Spleen (tissue), 11 donors: ENCODE measurements at regions not wholly inside any gene's neighbourhood (a gene's known extent, or its start where the extent isn't known, plus 50 kb on each side); places are given as distances from the start of the nearest gene placed in this dataset.

ENCODE experiments used
- DNase-seq: peaks from one replicate; pipeline ENCODE4 v3.0.0-alpha.2; 2020
- H3K27ac ChIP-seq, 8 donors: fragments of 200-600 bp; sonication (generic) in 7 of 8; 1 replicate in 4 of 8; 2 replicates in 4 of 8; pipeline versions ENCODE4 v1.5.0 to v1.8.0; 2016 to 2021; ENCODE audit warnings: inconsistent platforms in 4 of 8, mild to moderate bottlenecking in 4 of 8, moderate library complexity in 1 of 8
- H3K27me3 ChIP-seq, 7 donors: fragments of 200-600 bp; sonication (generic) in 6 of 7; replicated peaks in 1 of 7; 1 replicate in 4 of 7; 2 replicates in 3 of 7; pipeline versions ENCODE4 v1.5.0 to v1.8.0; 2016 to 2021; ENCODE audit warnings: inconsistent platforms in 3 of 7, mild to moderate bottlenecking in 1 of 7
- H3K36me3 ChIP-seq, 6 donors: fragments of 200-600 bp; sonication (generic) in 5 of 6; 1 replicate in 4 of 6; 2 replicates in 2 of 6; pipeline versions ENCODE4 v1.5.0 to v1.8.0; 2016 to 2021; ENCODE audit warnings: inconsistent platforms in 2 of 6
- H3K4me1 ChIP-seq, 6 donors: fragments of 200-600 bp; sonication (generic) in 5 of 6; 1 replicate in 3 of 6; 2 replicates in 3 of 6; pipeline versions ENCODE4 v1.5.0 to v1.8.0; 2016 to 2021; ENCODE audit warnings: inconsistent platforms in 3 of 6
- H3K4me3 ChIP-seq, 8 donors: fragments of 200-600 bp; sonication (generic) in 7 of 8; 1 replicate in 4 of 8; 2 replicates in 4 of 8; pipeline versions ENCODE4 v1.5.0 to v1.8.0; 2016 to 2021; ENCODE audit warnings: inconsistent platforms in 4 of 8, mild to moderate bottlenecking in 4 of 8, moderate library complexity in 2 of 8
- H3K9me3 ChIP-seq, 8 donors: fragments of 200-600 bp; sonication (generic) in 7 of 8; 1 replicate in 4 of 8; 2 replicates in 4 of 8; pipeline versions ENCODE4 v1.5.0 to v1.8.0; 2016 to 2021; ENCODE audit warnings: inconsistent platforms in 4 of 8
- POLR2A ChIP-seq, 3 donors: fragments of 450-650 bp; IDR thresholded peaks; one replicate each; pipeline ENCODE4 v1.5.1; 2017; ENCODE audit warnings: antibody characterized with exemption in 3 of 3, mild to moderate bottlenecking in 1 of 3
- POLR2AphosphoS5 ChIP-seq, 3 donors: sonication (generic); formaldehyde crosslinking; IDR thresholded peaks; one replicate each; pipeline ENCODE4 v1.5.1; 2017; ENCODE audit warnings: antibody characterized with exemption in 3 of 3
- WGBS, 5 donors: extraction: QIAGEN DNeasy Blood & Tissue Kit in 3 of 5; methylation state at CpG; one replicate each; pipeline versions ENCODE4 v1.1.5 to v1.1.7; 2013 to 2018; 5-methylcytosine and 5-hydroxymethylcytosine counted together
- intact Hi-C: fragments of 100-400 bp; cut with DNase I; formaldehyde crosslinking; loops from one replicate; pipeline ENCODE4 v1.15.0; 2023; ENCODE audit warnings: low total_unique reads
- TF ChIP-seq, protein P1 (sequence below), 11 experiments: fragments of 200-600 bp in 7 of 11; fragments of 450-650 bp in 4 of 11; sonication (generic) in 4 of 11; IDR thresholded peaks in 8 of 11; conservative IDR thresholded peaks in 3 of 11; 1 replicate in 7 of 11; 2 replicates in 4 of 11; pipeline versions ENCODE4 v1.4.0 to v1.8.0; 2016 to 2021; ENCODE audit warnings: antibody characterized with exemption in 11 of 11, inconsistent platforms in 4 of 11, mild to moderate bottlenecking in 1 of 11
- donor health status: healthy with polysubstance abuse.
- donor health status: DM: no; HTN: no; CAD: no; lungs with moderate emphysema.
- donor health status: DM: no; HTN: no; CAD: no.
- donor health status: Bipolar disorder and iron deficiency.
- donor health status: healthy.
- donor health status: DM: no; HTN: no; CAD: no.
- donor health status: DM: yes; HTN: yes; CAD: no.

DNA sequence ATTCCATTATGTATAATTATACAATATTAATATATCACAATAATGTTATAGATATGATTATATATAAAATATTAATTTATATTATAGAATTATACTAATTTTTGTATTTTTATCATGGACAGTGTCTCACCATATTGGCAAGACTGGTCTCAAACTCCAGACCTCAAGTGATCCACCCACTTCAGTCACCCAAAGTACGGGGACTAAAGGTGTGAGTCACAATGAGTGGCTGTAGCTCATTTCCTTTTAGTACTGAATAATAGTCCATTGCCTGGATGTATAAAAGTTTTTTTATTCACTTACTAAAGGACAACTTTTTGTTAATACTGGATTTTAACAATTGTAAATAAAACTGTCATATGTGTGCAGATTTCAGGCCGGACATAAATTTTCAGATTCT is 417.6 kb upstream of the LINC00305 start:
- TF ChIP-seq POLR2AphosphoS5 (IDR thresholded peaks at IDR 0.05) (no peak), POLR2A (IDR thresholded peaks at IDR 0.05) (no peak)
- TF ChIP-seq, protein P1, sequence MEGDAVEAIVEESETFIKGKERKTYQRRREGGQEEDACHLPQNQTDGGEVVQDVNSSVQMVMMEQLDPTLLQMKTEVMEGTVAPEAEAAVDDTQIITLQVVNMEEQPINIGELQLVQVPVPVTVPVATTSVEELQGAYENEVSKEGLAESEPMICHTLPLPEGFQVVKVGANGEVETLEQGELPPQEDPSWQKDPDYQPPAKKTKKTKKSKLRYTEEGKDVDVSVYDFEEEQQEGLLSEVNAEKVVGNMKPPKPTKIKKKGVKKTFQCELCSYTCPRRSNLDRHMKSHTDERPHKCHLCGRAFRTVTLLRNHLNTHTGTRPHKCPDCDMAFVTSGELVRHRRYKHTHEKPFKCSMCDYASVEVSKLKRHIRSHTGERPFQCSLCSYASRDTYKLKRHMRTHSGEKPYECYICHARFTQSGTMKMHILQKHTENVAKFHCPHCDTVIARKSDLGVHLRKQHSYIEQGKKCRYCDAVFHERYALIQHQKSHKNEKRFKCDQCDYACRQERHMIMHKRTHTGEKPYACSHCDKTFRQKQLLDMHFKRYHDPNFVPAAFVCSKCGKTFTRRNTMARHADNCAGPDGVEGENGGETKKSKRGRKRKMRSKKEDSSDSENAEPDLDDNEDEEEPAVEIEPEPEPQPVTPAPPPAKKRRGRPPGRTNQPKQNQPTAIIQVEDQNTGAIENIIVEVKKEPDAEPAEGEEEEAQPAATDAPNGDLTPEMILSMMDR (IDR thresholded peaks at IDR 0.05 in 8 of 11, conservative IDR thresholded peaks at IDR 0.05 in 3 of 11) = no peak
- intact Hi-C loops = no loop called here
- Histone ChIP-seq H3K36me3 (no peaks in the 10 kb centered on the region), H3K27ac (no peak overlapping the region), H3K4me1 (no peaks in the 10 kb centered on the region), H3K27me3 (no peaks in the 10 kb centered on the region), H3K4me3 (no peak overlapping the region), H3K9me3 (peaks cover 0 to 28% (median 7%) of the 10 kb centered on the region in 8 donors)
- WGBS, 5 donors = 84 to 96% (median 90%) methylated on average over 2 of the region's 2 CpGs
- no peak for DNase-seq

GRCh38 chr18:64562651-64563050 is 413.8 kb upstream of the LINC00305 start:
- intact Hi-C loops = no loop called here
- TF ChIP-seq, protein P1 (IDR thresholded peaks at IDR 0.05 in 8 of 11, conservative IDR thresholded peaks at IDR 0.05 in 3 of 11) = no peak
- TF ChIP-seq POLR2AphosphoS5 (IDR thresholded peaks at IDR 0.05) (no peak), POLR2A (IDR thresholded peaks at IDR 0.05) (no peak)
- Histone ChIP-seq H3K27me3 (no peaks in the 10 kb centered on the region), H3K27ac (no peak overlapping the region), H3K9me3 (peaks cover 0 to 8% (median 2%) of the 10 kb centered on the region in 8 donors), H3K4me1 (no peaks in the 10 kb centered on the region), H3K36me3 (no peaks in the 10 kb centered on the region), H3K4me3 (no peak overlapping the region)
- no peak for DNase-seq

DNA sequence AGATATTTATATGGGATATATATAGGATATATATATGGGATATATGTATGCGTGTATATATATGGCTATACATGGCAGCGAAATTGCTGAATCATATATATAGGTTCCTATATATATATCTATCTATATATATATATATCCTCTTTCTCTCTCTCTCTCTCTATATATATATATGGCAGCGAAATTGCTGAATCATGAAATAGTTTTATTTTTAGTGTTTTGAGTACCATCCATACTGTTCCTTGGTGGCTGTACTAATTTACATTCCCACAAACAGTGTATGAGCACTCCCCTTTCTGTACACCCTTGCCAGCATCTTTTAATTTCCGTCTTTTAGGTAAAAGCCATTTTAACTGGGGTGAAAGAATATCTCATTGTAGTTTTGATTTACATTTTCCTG is 397.6 kb upstream of the LINC00305 start:
- H3K27ac ChIP-seq = no peak overlapping the region
- no peaks in the 10 kb centered on the region for H3K27me3 ChIP-seq
- H3K4me1 ChIP-seq = no peaks in the 10 kb centered on the region
- intact Hi-C loops = no loop called here
- H3K4me3 ChIP-seq = no peak overlapping the region
- H3K9me3 ChIP-seq = peaks cover 0 to 4% (median 0%) of the 10 kb centered on the region in 8 donors
- 71 to 99% (median 72%) methylated on average over 4 of the region's 4 CpGs for WGBS, 5 donors
- DNase-seq = no peak
- TF ChIP-seq POLR2AphosphoS5 (IDR thresholded peaks at IDR 0.05) = no peak
- TF ChIP-seq, protein P1 (IDR thresholded peaks at IDR 0.05 in 8 of 11, conservative IDR thresholded peaks at IDR 0.05 in 3 of 11) = no peak
- H3K36me3 ChIP-seq = no peaks in the 10 kb centered on the region

- intact Hi-C loops = no loop called here
- Histone ChIP-seq H3K27ac (no peak overlapping the region), H3K36me3 (no peaks in the 10 kb centered on the region), H3K27me3 (no peaks in the 10 kb centered on the region), H3K4me3 (no peak overlapping the region), H3K4me1 (no peaks in the 10 kb centered on the region), H3K9me3 (peaks cover 0 to 6% (median 0%) of the 10 kb centered on the region in 8 donors)
- no peak for DNase-seq
- 50 to 79% (median 71%) methylated on average over 1 of the region's 1 CpG for WGBS, 5 donors
- TF ChIP-seq POLR2AphosphoS5 (IDR thresholded peaks at IDR 0.05) (no peak), POLR2A (IDR thresholded peaks at IDR 0.05) (no peak)
- TF ChIP-seq, protein P1 (IDR thresholded peaks at IDR 0.05 in 8 of 11, conservative IDR thresholded peaks at IDR 0.05 in 3 of 11) = no peak
Observed at GRCh38 chr18:64539847-64540246, 391.0 kb upstream of the LINC00305 start.
